ENCODE measurements at regions not wholly inside any gene's neighbourhood (a gene's known extent, or its start where the extent isn't known, plus 50 kb on each side); places are given as distances from the start of the nearest gene placed in this dataset.
"Not testable (repeated sequence)": the region's sequence is repeated elsewhere in the genome, so short reads cannot be mapped to it uniquely, and the experiment has no call there.

GRCh38 chr16:29312835-29313558, 93.5 kb downstream of the NPIPB11 start:
- no peak for FAIRE-seq
- in situ Hi-C loops (cut with HindIII; ENCODE audit: extremely low pct_ligation_motif_present, low pct_unique_long_range_greater_than_20kb) = no loop called here

GRCh38 chr16:29312345-29312675, 94.2 kb downstream of the NPIPB11 start:
- H3K79me2 ChIP-seq (ENCODE audit: insufficient read depth, low read length); H3K9me3 ChIP-seq (ENCODE audit: low read length); DNase-seq (ENCODE audit: low spot score); H3K36me3 ChIP-seq (replicated peaks in 1 of 2; ENCODE audit: control insufficient read depth in 1 of 2, insufficient read depth in 2 of 2, low read length in 2 of 2); H4K20me1 ChIP-seq (ENCODE audit: insufficient read depth, low read length); FAIRE-seq; ATAC-seq; H3K4me3 ChIP-seq (replicated peaks in 1 of 3; ENCODE audit: insufficient read depth in 1 of 3, low read depth in 2 of 3, low read length in 3 of 3); H3K4me2 ChIP-seq (ENCODE audit: low read depth, low read length); H2AFZ ChIP-seq (ENCODE audit: low read length); H3K9ac ChIP-seq (ENCODE audit: insufficient read depth, low read depth, low read length); H3K27me3 ChIP-seq (ENCODE audit: control insufficient read depth in 1 of 2, insufficient read depth in 2 of 2, low read length in 2 of 2); BruUV-seq (replicated peaks); in situ Hi-C loops (cut with HindIII; ENCODE audit: extremely low pct_ligation_motif_present, low pct_unique_long_range_greater_than_20kb); H3K27ac ChIP-seq (ENCODE audit: extremely low read length, insufficient read depth, low read length); CTCF ChIA-PET (ENCODE audit: low intra/inter-chr PET ratio, low total read pairs); POLR2A ChIA-PET: not testable (repeated sequence)
- intact Hi-C loops (cut with micrococcal nuclease; ENCODE audit: unreplicated experiment) = loop anchor here (5.0 to 10.0 kb wide), 2 partner anchors 48 to 85 kb away; no protein-coding TSS in a partner anchor
- 70% methylated on average over 12 of the region's 18 CpGs for WGBS (ENCODE audit: low lambda C conversion rate)
- peaks cover 59% of the 10 kb centered on the region for H3K4me1 ChIP-seq (ENCODE audit: insufficient read depth, low read length)

More at GRCh38 chr16:29312835-29313558, 93.5 kb downstream of the NPIPB11 start:
- Histone ChIP-seq H3K27me3 (ENCODE audit: control insufficient read depth in 1 of 2, insufficient read depth in 2 of 2, low read length in 2 of 2) (peaks cover 0 to 8% of the 10 kb centered on the region in 2 experiments; a peak in 2 of 5 replicates), H3K9ac (ENCODE audit: insufficient read depth, low read depth, low read length) (no peak overlapping the region), H3K27ac (ENCODE audit: extremely low read length, insufficient read depth, low read length) (no peak overlapping the region), H3K4me1 (ENCODE audit: insufficient read depth, low read length) (peaks cover 52% of the 10 kb centered on the region), H2AFZ (ENCODE audit: low read length) (no peak overlapping the region), H4K20me1 (ENCODE audit: insufficient read depth, low read length) (no peaks in the 10 kb centered on the region), H3K36me3 (replicated peaks in 1 of 2; ENCODE audit: control insufficient read depth in 1 of 2, insufficient read depth in 2 of 2, low read length in 2 of 2) (no peaks in the 10 kb centered on the region; a peak in 1 of 5 replicates), H3K9me3 (ENCODE audit: low read length) (no peaks in the 10 kb centered on the region), H3K4me2 (ENCODE audit: low read depth, low read length) (no peak overlapping the region), H3K4me3 (replicated peaks in 1 of 3; ENCODE audit: insufficient read depth in 1 of 3, low read depth in 2 of 3, low read length in 3 of 3) (no peak overlapping the region), H3K79me2 (ENCODE audit: insufficient read depth, low read length) (no peaks in the 10 kb centered on the region)
- DNase-seq (ENCODE audit: low spot score) (no peak), ATAC-seq (no peak)
- intact Hi-C loops (cut with micrococcal nuclease; ENCODE audit: unreplicated experiment) = loop anchor here (5.0 to 10.0 kb wide), 2 partner anchors 48 to 86 kb away; no protein-coding TSS in a partner anchor
- POLR2A ChIA-PET = no interaction called here
- 77% methylated on average over 28 of the region's 33 CpGs for WGBS (ENCODE audit: low lambda C conversion rate)
- TF ChIP-seq TBX3 (IDR thresholded peaks at IDR 0.05; ENCODE audit: borderline replicate concordance) (no peak), NPAS2 (CRISPR knock-in tag; IDR thresholded peaks at IDR 0.05; ENCODE audit: borderline replicate concordance) (no peak), ZFP36L1 (CRISPR knock-in tag; IDR thresholded peaks at IDR 0.05) (no peak), GATAD1 (CRISPR knock-in tag; IDR thresholded peaks at IDR 0.05) (no peak), PTBP1 (IDR thresholded peaks at IDR 0.05; ENCODE audit: low read depth, low read length, poor library complexity, severe bottlenecking) (no peak), ZNF33B (CRISPR knock-in tag; IDR thresholded peaks at IDR 0.05) (no peak), GABPB1 (CRISPR knock-in tag; IDR thresholded peaks at IDR 0.05) (no peak), PLRG1 (conservative IDR thresholded peaks at IDR 0.05) (no peak)
- TF ChIP-seq, protein P1, sequence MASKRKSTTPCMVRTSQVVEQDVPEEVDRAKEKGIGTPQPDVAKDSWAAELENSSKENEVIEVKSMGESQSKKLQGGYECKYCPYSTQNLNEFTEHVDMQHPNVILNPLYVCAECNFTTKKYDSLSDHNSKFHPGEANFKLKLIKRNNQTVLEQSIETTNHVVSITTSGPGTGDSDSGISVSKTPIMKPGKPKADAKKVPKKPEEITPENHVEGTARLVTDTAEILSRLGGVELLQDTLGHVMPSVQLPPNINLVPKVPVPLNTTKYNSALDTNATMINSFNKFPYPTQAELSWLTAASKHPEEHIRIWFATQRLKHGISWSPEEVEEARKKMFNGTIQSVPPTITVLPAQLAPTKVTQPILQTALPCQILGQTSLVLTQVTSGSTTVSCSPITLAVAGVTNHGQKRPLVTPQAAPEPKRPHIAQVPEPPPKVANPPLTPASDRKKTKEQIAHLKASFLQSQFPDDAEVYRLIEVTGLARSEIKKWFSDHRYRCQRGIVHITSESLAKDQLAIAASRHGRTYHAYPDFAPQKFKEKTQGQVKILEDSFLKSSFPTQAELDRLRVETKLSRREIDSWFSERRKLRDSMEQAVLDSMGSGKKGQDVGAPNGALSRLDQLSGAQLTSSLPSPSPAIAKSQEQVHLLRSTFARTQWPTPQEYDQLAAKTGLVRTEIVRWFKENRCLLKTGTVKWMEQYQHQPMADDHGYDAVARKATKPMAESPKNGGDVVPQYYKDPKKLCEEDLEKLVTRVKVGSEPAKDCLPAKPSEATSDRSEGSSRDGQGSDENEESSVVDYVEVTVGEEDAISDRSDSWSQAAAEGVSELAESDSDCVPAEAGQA (IDR thresholded peaks at IDR 0.05; ENCODE audit: low read depth) = no peak
- TF ChIP-seq, protein P1 (CRISPR knock-in tag; IDR thresholded peaks at IDR 0.05; ENCODE audit: borderline replicate concordance) = no peak
- BruUV-seq (replicated peaks) = no TSS peak
- CTCF ChIA-PET (ENCODE audit: low intra/inter-chr PET ratio, low total read pairs) = no interaction called here

Measured in HepG2 (cell line).